ENCODE measurements at regions not wholly inside any gene's neighbourhood (a gene's known extent, or its start where the extent isn't known, plus 50 kb on each side); places are given as distances from the start of the nearest gene placed in this dataset.

GRCh38 chr11:70727899-70728620, 329.7 kb downstream of the CTTN start:
- DNase-seq (ENCODE audit: low read depth in 1 of 2, low spot score in 1 of 2): peak in 1 of 2 experiments; percentile 68
- in situ Hi-C loops (cut with HindIII; ENCODE audit: low pct_unique_long_range_greater_than_20kb, low sequenced_read_pairs): no loop called here
- no peak for TF ChIP-seq JUND (IDR thresholded peaks at IDR 0.05; ENCODE audit: low read depth)

- in situ Hi-C loops (cut with HindIII; ENCODE audit: low pct_unique_long_range_greater_than_20kb, low sequenced_read_pairs): no loop called here
- no peak for TF ChIP-seq JUND (IDR thresholded peaks at IDR 0.05; ENCODE audit: low read depth)
- no peak for DNase-seq (ENCODE audit: low read depth in 1 of 2, low spot score in 1 of 2)
Measured at GRCh38 chr11:70729949-70730348, 331.6 kb downstream of the CTTN start.

- no peak for DNase-seq (ENCODE audit: low read depth in 1 of 2, low spot score in 1 of 2)
- no peak for TF ChIP-seq JUND (IDR thresholded peaks at IDR 0.05; ENCODE audit: low read depth)
- in situ Hi-C loops (cut with HindIII; ENCODE audit: low pct_unique_long_range_greater_than_20kb, low sequenced_read_pairs): no loop called here
Measured at GRCh38 chr11:70730411-70730810, 332.1 kb downstream of the CTTN start.

GRCh38 chr11:70731271-70732022, 333.1 kb downstream of the CTTN start:
- DNase-seq (ENCODE audit: low read depth in 1 of 2, low spot score in 1 of 2): no peak
- no peak for TF ChIP-seq JUND (IDR thresholded peaks at IDR 0.05; ENCODE audit: low read depth)
- in situ Hi-C loops (cut with HindIII; ENCODE audit: low pct_unique_long_range_greater_than_20kb, low sequenced_read_pairs): no loop called here

- DNase-seq (ENCODE audit: low read depth in 1 of 2, low spot score in 1 of 2): no peak
- in situ Hi-C loops (cut with HindIII; ENCODE audit: low pct_unique_long_range_greater_than_20kb, low sequenced_read_pairs): no loop called here
- TF ChIP-seq JUND (IDR thresholded peaks at IDR 0.05; ENCODE audit: low read depth): no peak
Measured at GRCh38 chr11:70732023-70732880, 333.9 kb downstream of the CTTN start.

- TF ChIP-seq JUND (IDR thresholded peaks at IDR 0.05; ENCODE audit: low read depth): no peak
- in situ Hi-C loops (cut with HindIII; ENCODE audit: low pct_unique_long_range_greater_than_20kb, low sequenced_read_pairs): no loop called here
- DNase-seq (ENCODE audit: low read depth in 1 of 2, low spot score in 1 of 2): no peak
Measured at GRCh38 chr11:70732881-70733196, 334.5 kb downstream of the CTTN start.

- TF ChIP-seq JUND (IDR thresholded peaks at IDR 0.05; ENCODE audit: low read depth): no peak
- in situ Hi-C loops (cut with HindIII; ENCODE audit: low pct_unique_long_range_greater_than_20kb, low sequenced_read_pairs): no loop called here
- no peak for DNase-seq (ENCODE audit: low read depth in 1 of 2, low spot score in 1 of 2)
Measured at GRCh38 chr11:70733327-70734325, 335.3 kb downstream of the CTTN start.

GRCh38 chr11:70734379-70734778, 336.1 kb downstream of the CTTN start:
- DNase-seq (ENCODE audit: low read depth in 1 of 2, low spot score in 1 of 2): no peak
- no peak for TF ChIP-seq JUND (IDR thresholded peaks at IDR 0.05; ENCODE audit: low read depth)
- in situ Hi-C loops (cut with HindIII; ENCODE audit: low pct_unique_long_range_greater_than_20kb, low sequenced_read_pairs): no loop called here

- in situ Hi-C loops (cut with HindIII; ENCODE audit: low pct_unique_long_range_greater_than_20kb, low sequenced_read_pairs): no loop called here
- DNase-seq (ENCODE audit: low read depth in 1 of 2, low spot score in 1 of 2): no peak
- TF ChIP-seq JUND (IDR thresholded peaks at IDR 0.05; ENCODE audit: low read depth): no peak
Measured at GRCh38 chr11:70734911-70735310, 336.6 kb downstream of the CTTN start.

- in situ Hi-C loops (cut with HindIII; ENCODE audit: low pct_unique_long_range_greater_than_20kb, low sequenced_read_pairs): no loop called here
- TF ChIP-seq JUND (IDR thresholded peaks at IDR 0.05; ENCODE audit: low read depth): no peak
- DNase-seq (ENCODE audit: low read depth in 1 of 2, low spot score in 1 of 2): no peak
Measured at GRCh38 chr11:70735976-70736375, 337.6 kb downstream of the CTTN start.

- no peak for TF ChIP-seq JUND (IDR thresholded peaks at IDR 0.05; ENCODE audit: low read depth)
- in situ Hi-C loops (cut with HindIII; ENCODE audit: low pct_unique_long_range_greater_than_20kb, low sequenced_read_pairs): no loop called here
- DNase-seq (ENCODE audit: low read depth in 1 of 2, low spot score in 1 of 2): no peak
Measured at GRCh38 chr11:70736461-70736860, 338.1 kb downstream of the CTTN start.
